Mesodermal cell (in vitro differentiated cells): ENCODE measurements at regions not wholly inside any gene's neighbourhood (a gene's known extent, or its start where the extent isn't known, plus 50 kb on each side); places are given as distances from the start of the nearest gene placed in this dataset.

Source experiments
- H3K27ac ChIP-seq: 2 replicates; pipeline ENCODE4 v1.7.0; 2013; ENCODE audit warnings: mild to moderate bottlenecking, low read depth, low read length, moderate library complexity; ENCODE audit not compliant: severe bottlenecking
- H3K36me3 ChIP-seq: 2 replicates; pipeline ENCODE4 v1.7.1; 2013; ENCODE audit warnings: mild to moderate bottlenecking, low read length, moderate library complexity; ENCODE audit not compliant: control insufficient read depth, insufficient read depth
- H3K4me1 ChIP-seq: one replicate; pipeline ENCODE4 v1.7.1; 2013; ENCODE audit warnings: mild to moderate bottlenecking, low read length; ENCODE audit not compliant: insufficient read depth, control insufficient read depth, poor library complexity, severe bottlenecking
- H3K4me3 ChIP-seq: 2 replicates; pipeline ENCODE4 v1.7.0; 2013; ENCODE audit warnings: low read length, control low read depth, mild to moderate bottlenecking; ENCODE audit not compliant: insufficient read depth, poor library complexity, severe bottlenecking; ENCODE audit errors: extremely low read depth
- H3K9me3 ChIP-seq: 2 replicates; pipeline ENCODE4 v1.7.1; 2013; ENCODE audit warnings: mild to moderate bottlenecking, low read length, moderate library complexity; ENCODE audit not compliant: control insufficient read depth
- WGBS, 2 experiments: methylation state at CpG; one replicate each; pipeline ENCODE4 v1.1.5; 2013; ENCODE audit warnings: missing lambda C conversion rate in 2 of 2; ENCODE audit not compliant: insufficient coverage in 2 of 2; 5-methylcytosine and 5-hydroxymethylcytosine counted together

- WGBS, 2 experiments, result 95 to 100% methylated on average over 1 to 4 of the region's 6 CpGs
These were observed 313.0 kb upstream of the NPVF start for GRCh38 chr7:25541094-25541821.

GRCh38 chr7:25541877-25542276 lies 313.6 kb upstream of the NPVF start:
- no peak overlapping the region for H3K27ac ChIP-seq
- no peaks in the 10 kb centered on the region for H3K9me3 ChIP-seq
- H3K4me3 ChIP-seq, result no peak overlapping the region
- H3K36me3 ChIP-seq, result no peaks in the 10 kb centered on the region
- no peaks in the 10 kb centered on the region for H3K4me1 ChIP-seq
- 89 to 90% methylated on average over 3 of the region's 3 CpGs for WGBS, 2 experiments

More at GRCh38 chr7:25541094-25541821, 313.0 kb upstream of the NPVF start:
- no peak overlapping the region for H3K4me3 ChIP-seq
- no peak overlapping the region for H3K27ac ChIP-seq
- H3K9me3 ChIP-seq, result no peaks in the 10 kb centered on the region
- no peaks in the 10 kb centered on the region for H3K36me3 ChIP-seq
- no peaks in the 10 kb centered on the region for H3K4me1 ChIP-seq

GRCh38 chr7:25543210-25543609 lies 314.9 kb upstream of the NPVF start:
- no peak overlapping the region for H3K4me3 ChIP-seq
- no peak overlapping the region for H3K27ac ChIP-seq
- WGBS, 2 experiments, result 90 to 93% methylated on average over 6 of the region's 7 CpGs
- H3K4me1 ChIP-seq, result no peaks in the 10 kb centered on the region
- H3K36me3 ChIP-seq, result no peaks in the 10 kb centered on the region
- H3K9me3 ChIP-seq, result no peaks in the 10 kb centered on the region

- Histone ChIP-seq H3K9me3 (no peaks in the 10 kb centered on the region), H3K4me1 (no peaks in the 10 kb centered on the region), H3K36me3 (no peaks in the 10 kb centered on the region), H3K4me3 (no peak overlapping the region), H3K27ac (no peak overlapping the region)
- no CpG with 5 or more reads among the region's 2 CpGs for WGBS, 2 experiments
These were observed 315.5 kb upstream of the NPVF start for GRCh38 chr7:25543798-25544197.

- WGBS, 2 experiments, result 84 to 88% methylated on average over 3 to 4 of the region's 5 CpGs
- Histone ChIP-seq H3K4me3 (no peak overlapping the region), H3K27ac (no peak overlapping the region), H3K9me3 (no peaks in the 10 kb centered on the region), H3K36me3 (no peaks in the 10 kb centered on the region), H3K4me1 (no peaks in the 10 kb centered on the region)
These were observed 316.0 kb upstream of the NPVF start for GRCh38 chr7:25544254-25544653.

GRCh38 chr7:25545124-25546008 lies 317.1 kb upstream of the NPVF start:
- no peak overlapping the region for H3K27ac ChIP-seq
- H3K9me3 ChIP-seq, result no peaks in the 10 kb centered on the region
- no peaks in the 10 kb centered on the region for H3K4me1 ChIP-seq
- H3K36me3 ChIP-seq, result no peaks in the 10 kb centered on the region
- 80% methylated on average over 2 of the region's 7 CpGs; no CpG with 5 or more reads in 1 of the 2 experiments for WGBS, 2 experiments
- no peak overlapping the region for H3K4me3 ChIP-seq

GRCh38 chr7:25546306-25546705 lies 318.0 kb upstream of the NPVF start:
- Histone ChIP-seq H3K4me3 (no peak overlapping the region), H3K9me3 (no peaks in the 10 kb centered on the region), H3K36me3 (no peaks in the 10 kb centered on the region), H3K27ac (no peak overlapping the region), H3K4me1 (no peaks in the 10 kb centered on the region)
- 89 to 100% methylated on average over 1 to 2 of the region's 6 CpGs for WGBS, 2 experiments

- Histone ChIP-seq H3K4me3 (no peak overlapping the region), H3K9me3 (no peaks in the 10 kb centered on the region), H3K36me3 (no peaks in the 10 kb centered on the region), H3K4me1 (no peaks in the 10 kb centered on the region), H3K27ac (no peak overlapping the region)
- WGBS, 2 experiments, result 53 to 71% methylated on average over 4 to 6 of the region's 6 CpGs
These were observed 321.1 kb upstream of the NPVF start for GRCh38 chr7:25549271-25549921.

GRCh38 chr7:25550149-25550548 lies 321.9 kb upstream of the NPVF start:
- H3K4me1 ChIP-seq, result no peaks in the 10 kb centered on the region
- H3K27ac ChIP-seq, result no peak overlapping the region
- no peaks in the 10 kb centered on the region for H3K36me3 ChIP-seq
- no peaks in the 10 kb centered on the region for H3K9me3 ChIP-seq
- H3K4me3 ChIP-seq, result no peak overlapping the region
- WGBS, 2 experiments, result 84 to 92% methylated on average over 3 to 5 of the region's 5 CpGs

- 100% methylated on average over 1 of the region's 3 CpGs for WGBS, 2 experiments
These were observed 324.7 kb upstream of the NPVF start for GRCh38 chr7:25552998-25553397.

More at GRCh38 chr7:25552998-25553397, 324.7 kb upstream of the NPVF start:
- H3K36me3 ChIP-seq, result no peaks in the 10 kb centered on the region
- H3K9me3 ChIP-seq, result no peaks in the 10 kb centered on the region
- H3K4me3 ChIP-seq, result no peak overlapping the region
- no peaks in the 10 kb centered on the region for H3K4me1 ChIP-seq
- H3K27ac ChIP-seq, result no peak overlapping the region
